KMS-11 (cell line): ENCODE measurements at regions not wholly inside any gene's neighbourhood (a gene's known extent, or its start where the extent isn't known, plus 50 kb on each side); places are given as distances from the start of the nearest gene placed in this dataset.

Experiments used
- H2AFZ ChIP-seq: fragments of 200-600 bp; sonication (generic); 2 replicates; pipeline ENCODE4 v1.6.1; 2016; ENCODE audit warnings: antibody characterized with exemption, mixed run types, low read depth
- H3K27ac ChIP-seq: fragments of 200-600 bp; sonication (generic); 2 replicates; pipeline ENCODE4 v1.6.1; 2016; ENCODE audit warnings: mild to moderate bottlenecking, mixed run types
- H3K27me3 ChIP-seq: fragments of 200-600 bp; sonication (generic); 2 replicates; pipeline ENCODE4 v1.6.1; 2017; ENCODE audit warnings: mild to moderate bottlenecking, low read depth, mixed run types, moderate library complexity; ENCODE audit not compliant: insufficient read depth
- H3K36me3 ChIP-seq: fragments of 200-600 bp; sonication (generic); 2 replicates; pipeline ENCODE4 v1.6.1; 2017; ENCODE audit warnings: mild to moderate bottlenecking, mixed run types; ENCODE audit not compliant: insufficient read depth
- H3K4me1 ChIP-seq: fragments of 200-600 bp; sonication (generic); 2 replicates; pipeline ENCODE4 v1.6.1; 2016; ENCODE audit warnings: mild to moderate bottlenecking, low read depth, mixed run types; ENCODE audit not compliant: poor library complexity, severe bottlenecking
- H3K4me2 ChIP-seq: fragments of 200-600 bp; sonication (generic); 2 replicates; pipeline ENCODE4 v1.7.0; 2016; ENCODE audit warnings: mild to moderate bottlenecking, mixed run types
- H3K4me3 ChIP-seq: fragments of 200-600 bp; sonication (generic); IDR thresholded peaks from 2 replicates; pipeline ENCODE4 v1.6.1; 2017; ENCODE audit warnings: low read depth, low read length, mixed read lengths; ENCODE audit not compliant: insufficient read depth
- H3K79me2 ChIP-seq: fragments of 200-600 bp; sonication (generic); 2 replicates; pipeline ENCODE4 v1.6.1; 2016; ENCODE audit warnings: low read depth, mixed run types; ENCODE audit not compliant: insufficient read depth
- H3K9ac ChIP-seq: fragments of 200-600 bp; sonication (generic); 2 replicates; pipeline ENCODE4 v1.6.1; 2016; ENCODE audit warnings: mild to moderate bottlenecking, mixed run types
- H4K20me1 ChIP-seq: fragments of 200-600 bp; sonication (generic); 2 replicates; pipeline ENCODE4 v1.6.1; 2016; ENCODE audit warnings: mild to moderate bottlenecking, mixed run types; ENCODE audit not compliant: insufficient read depth
- TF ChIP-seq, protein P1 (sequence below): fragments of 200-600 bp; sonication (generic); conservative IDR thresholded peaks from 2 replicates; pipeline ENCODE4 v1.6.1; 2017; ENCODE audit warnings: low read depth, mild to moderate bottlenecking, antibody characterized with exemption, low read length, moderate library complexity, mixed read lengths

DNA sequence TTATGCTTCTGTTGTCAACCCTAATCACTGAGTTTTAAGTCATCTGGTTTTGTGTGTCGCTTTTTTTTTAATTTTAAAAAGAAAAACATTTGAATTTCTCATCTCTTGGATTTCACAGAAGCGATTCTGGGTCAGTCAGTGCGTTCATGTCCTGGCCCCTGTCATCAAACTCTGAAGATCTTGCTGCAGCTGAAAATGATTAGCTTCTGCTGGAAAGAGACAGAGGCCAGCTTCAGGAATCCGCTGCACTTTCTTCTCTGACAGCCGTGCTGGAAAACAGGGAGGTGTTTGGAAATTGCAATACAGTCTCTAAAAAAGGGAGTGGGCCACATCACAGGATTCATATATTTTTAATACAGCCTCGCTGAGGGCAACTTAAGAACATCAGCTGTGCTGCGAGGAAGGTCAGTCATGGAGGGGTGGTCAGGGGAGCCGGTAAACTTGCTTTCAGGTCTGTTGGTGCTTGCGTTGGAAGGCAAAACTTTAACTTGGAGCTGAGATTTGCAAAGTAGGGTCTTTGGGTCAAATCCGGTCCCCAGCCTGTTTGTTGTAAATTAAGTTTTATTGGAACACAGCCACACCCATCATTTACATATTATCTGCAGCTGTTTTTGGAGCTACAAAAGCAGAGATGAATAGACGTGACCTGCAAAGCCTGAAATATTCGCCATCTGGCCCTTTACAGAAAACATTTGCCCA lies 190.8 kb downstream of the AACS start:
- Histone ChIP-seq H3K79me2 (no peaks in the 10 kb centered on the region), H3K27me3 (no peaks in the 10 kb centered on the region), H3K36me3 (no peaks in the 10 kb centered on the region), H3K4me1 (no peaks in the 10 kb centered on the region), H3K27ac (no peak overlapping the region), H4K20me1 (no peaks in the 10 kb centered on the region), H3K4me3 (no peak overlapping the region), H3K4me2 (no peak overlapping the region), H2AFZ (no peak overlapping the region), H3K9ac (no peak overlapping the region)
- TF ChIP-seq, protein P1, sequence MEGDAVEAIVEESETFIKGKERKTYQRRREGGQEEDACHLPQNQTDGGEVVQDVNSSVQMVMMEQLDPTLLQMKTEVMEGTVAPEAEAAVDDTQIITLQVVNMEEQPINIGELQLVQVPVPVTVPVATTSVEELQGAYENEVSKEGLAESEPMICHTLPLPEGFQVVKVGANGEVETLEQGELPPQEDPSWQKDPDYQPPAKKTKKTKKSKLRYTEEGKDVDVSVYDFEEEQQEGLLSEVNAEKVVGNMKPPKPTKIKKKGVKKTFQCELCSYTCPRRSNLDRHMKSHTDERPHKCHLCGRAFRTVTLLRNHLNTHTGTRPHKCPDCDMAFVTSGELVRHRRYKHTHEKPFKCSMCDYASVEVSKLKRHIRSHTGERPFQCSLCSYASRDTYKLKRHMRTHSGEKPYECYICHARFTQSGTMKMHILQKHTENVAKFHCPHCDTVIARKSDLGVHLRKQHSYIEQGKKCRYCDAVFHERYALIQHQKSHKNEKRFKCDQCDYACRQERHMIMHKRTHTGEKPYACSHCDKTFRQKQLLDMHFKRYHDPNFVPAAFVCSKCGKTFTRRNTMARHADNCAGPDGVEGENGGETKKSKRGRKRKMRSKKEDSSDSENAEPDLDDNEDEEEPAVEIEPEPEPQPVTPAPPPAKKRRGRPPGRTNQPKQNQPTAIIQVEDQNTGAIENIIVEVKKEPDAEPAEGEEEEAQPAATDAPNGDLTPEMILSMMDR = no peak

DNA sequence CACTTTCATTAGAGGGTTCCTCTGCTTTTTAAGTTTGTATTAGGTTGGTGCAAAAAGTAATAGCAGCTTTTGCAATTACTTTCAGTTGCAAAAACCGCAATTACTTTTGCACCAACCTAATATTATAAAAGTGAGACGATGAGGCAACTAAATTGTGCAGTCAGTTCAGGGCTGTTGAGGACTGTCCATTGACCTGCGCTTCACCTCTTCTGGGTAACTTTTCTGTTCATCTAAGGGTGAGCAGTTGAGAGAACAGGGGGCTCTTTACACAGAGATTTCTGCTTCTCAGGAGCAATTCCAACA lies 191.3 kb downstream of the AACS start:
- Histone ChIP-seq H3K9ac (no peak overlapping the region), H3K36me3 (no peaks in the 10 kb centered on the region), H2AFZ (no peak overlapping the region), H3K4me1 (no peaks in the 10 kb centered on the region), H3K27me3 (no peaks in the 10 kb centered on the region), H3K79me2 (no peaks in the 10 kb centered on the region), H4K20me1 (no peaks in the 10 kb centered on the region), H3K27ac (no peak overlapping the region), H3K4me2 (no peak overlapping the region), H3K4me3 (no peak overlapping the region)
- TF ChIP-seq, protein P1 = no peak

- no peaks in the 10 kb centered on the region for H3K36me3 ChIP-seq
- TF ChIP-seq, protein P1 = no peak
These were observed 194.1 kb downstream of the AACS start for GRCh38 chr12:125259178-125259867.

GRCh38 chr12:125262851-125263250 lies 197.6 kb downstream of the AACS start:
- Histone ChIP-seq H3K79me2 (no peaks in the 10 kb centered on the region), H3K4me3 (no peak overlapping the region), H3K4me2 (no peak overlapping the region), H3K9ac (no peak overlapping the region), H3K27me3 (no peaks in the 10 kb centered on the region), H3K27ac (no peak overlapping the region), H3K4me1 (no peaks in the 10 kb centered on the region), H2AFZ (no peak overlapping the region), H4K20me1 (no peaks in the 10 kb centered on the region), H3K36me3 (no peaks in the 10 kb centered on the region)
- TF ChIP-seq, protein P1 = no peak

More at GRCh38 chr12:125259178-125259867, 194.1 kb downstream of the AACS start:
- no peaks in the 10 kb centered on the region for H3K79me2 ChIP-seq
- no peak overlapping the region for H3K4me3 ChIP-seq
- no peak overlapping the region for H3K27ac ChIP-seq
- H4K20me1 ChIP-seq = no peaks in the 10 kb centered on the region
- no peak overlapping the region for H3K9ac ChIP-seq
- no peaks in the 10 kb centered on the region for H3K4me1 ChIP-seq
- H3K4me2 ChIP-seq = no peak overlapping the region
- no peaks in the 10 kb centered on the region for H3K27me3 ChIP-seq
- H2AFZ ChIP-seq = no peak overlapping the region
